Neural cell (in vitro differentiated cells): ENCODE measurements at regions not wholly inside any gene's neighbourhood (a gene's known extent, or its start where the extent isn't known, plus 50 kb on each side); places are given as distances from the start of the nearest gene placed in this dataset.

ENCODE experiments used
- H2AFZ ChIP-seq: fragments of 200-600, 300-800 bp; sonication (generic), shearing (Covaris generic); 2 replicates; pipeline ENCODE4 v1.6.0; 2014; ENCODE audit warnings: low read depth, mild to moderate bottlenecking, antibody characterized with exemption, low read length, moderate library complexity
- H3F3A ChIP-seq: fragments of 200-600 bp; shearing (Covaris generic); 2 replicates; pipeline ENCODE4 v1.6.1; 2016; ENCODE audit warnings: mild to moderate bottlenecking, moderate library complexity, mixed read lengths, antibody characterized with exemption, low read length; ENCODE audit not compliant: insufficient read depth, poor library complexity, severe bottlenecking
- H3K27ac ChIP-seq: fragments of 200-600, 300-800 bp; sonication (generic), shearing (Covaris generic); 2 replicates; pipeline ENCODE4 v1.5.1; 2014; ENCODE audit warnings: mild to moderate bottlenecking, low read length, moderate library complexity
- H3K27me3 ChIP-seq: fragments of 300-800, 200-600 bp; sonication (generic), shearing (Covaris generic); 2 replicates; pipeline ENCODE4 v1.6.0; 2014; ENCODE audit warnings: mild to moderate bottlenecking, low read depth, low read length, moderate library complexity; ENCODE audit not compliant: insufficient read depth
- H3K36me3 ChIP-seq: fragments of 300-800, 200-600 bp; sonication (generic), shearing (Covaris generic); 2 replicates; pipeline ENCODE4 v1.5.1; 2014; ENCODE audit warnings: mild to moderate bottlenecking, antibody characterized with exemption, low read length, moderate library complexity; ENCODE audit not compliant: insufficient read depth
- H3K4me2 ChIP-seq: fragments of 300-800, 200-600 bp; sonication (generic), shearing (Covaris generic); 2 replicates; pipeline ENCODE4 v1.6.0; 2014; ENCODE audit warnings: mild to moderate bottlenecking, low read length
- H3K4me3 ChIP-seq: fragments of 300-800, 200-600 bp; sonication (generic), shearing (Covaris generic); 2 replicates; pipeline ENCODE4 v1.5.1; 2014; ENCODE audit warnings: mild to moderate bottlenecking, low read length, moderate library complexity
- H3K79me2 ChIP-seq: fragments of 200-600 bp; shearing (Covaris generic); replicated peaks from 2 replicates; pipeline ENCODE4 v1.6.0; 2014; ENCODE audit warnings: mild to moderate bottlenecking, low read length, moderate library complexity; ENCODE audit not compliant: insufficient read depth
- H3K9ac ChIP-seq: fragments of 300-800, 200-600 bp; sonication (generic), shearing (Covaris generic); 2 replicates; pipeline ENCODE4 v1.6.1; 2016; ENCODE audit warnings: mild to moderate bottlenecking, low read length, mixed read lengths
- H3K9me2 ChIP-seq: fragments of 200-600 bp; shearing (Covaris generic); 2 replicates; pipeline ENCODE4 v1.6.1; 2016; ENCODE audit warnings: mild to moderate bottlenecking, low read length, mixed read lengths; ENCODE audit not compliant: insufficient read depth
- H3K9me3 ChIP-seq: fragments of 200-600, 300-800 bp; sonication (generic), shearing (Covaris generic); 2 replicates; pipeline ENCODE4 v1.6.1; 2016; ENCODE audit warnings: mild to moderate bottlenecking, mixed run types, low read length, moderate library complexity, mixed read lengths
- H4K20me1 ChIP-seq: fragments of 200-600 bp; shearing (Covaris generic); 2 replicates; pipeline ENCODE4 v1.6.1; 2016; ENCODE audit warnings: mild to moderate bottlenecking, mixed run types; ENCODE audit not compliant: insufficient read depth
- CTCF ChIP-seq: fragments of 450-650 bp; IDR thresholded peaks from 2 replicates; pipeline ENCODE4 v1.5.1; 2014; ENCODE audit warnings: antibody characterized with exemption, mild to moderate bottlenecking, moderate library complexity; ENCODE audit not compliant: poor library complexity, severe bottlenecking
- EP300 ChIP-seq: fragments of 450-650 bp; conservative IDR thresholded peaks from 2 replicates; pipeline ENCODE4 v1.6.1; 2014; ENCODE audit warnings: antibody characterized with exemption, mild to moderate bottlenecking, moderate library complexity; ENCODE audit not compliant: poor library complexity, severe bottlenecking
- EZH2 ChIP-seq: fragments of 200-600, 300-800 bp; shearing (Covaris generic), sonication (generic); IDR thresholded peaks from 2 replicates; pipeline ENCODE4 v1.6.1; 2014; ENCODE audit warnings: antibody characterized with exemption, low read length, borderline replicate concordance, mild to moderate bottlenecking; ENCODE audit not compliant: insufficient read depth, poor library complexity, severe bottlenecking
- MXI1 ChIP-seq: fragments of 450-650 bp; conservative IDR thresholded peaks from 2 replicates; pipeline ENCODE4 v1.6.1; 2014; ENCODE audit warnings: antibody characterized with exemption, mild to moderate bottlenecking; ENCODE audit not compliant: poor library complexity, severe bottlenecking
- POLR2AphosphoS5 ChIP-seq: IDR thresholded peaks from 2 replicates; pipeline ENCODE4 v1.6.1; 2012
- RAD21 ChIP-seq: fragments of 450-650 bp; conservative IDR thresholded peaks from 2 replicates; pipeline ENCODE4 v1.6.1; 2014; ENCODE audit warnings: antibody characterized with exemption, mild to moderate bottlenecking, moderate library complexity
- SMC3 ChIP-seq: fragments of 450-650 bp; conservative IDR thresholded peaks from 2 replicates; pipeline ENCODE4 v1.6.1; 2014; ENCODE audit warnings: antibody characterized with exemption, mild to moderate bottlenecking, moderate library complexity; ENCODE audit not compliant: poor library complexity
- TAF1 ChIP-seq: IDR thresholded peaks from 2 replicates; pipeline ENCODE4 v1.6.1; 2012; ENCODE audit warnings: low read depth
- TF ChIP-seq, protein P1 (sequence below): IDR thresholded peaks from 2 replicates; pipeline ENCODE4 v1.6.1; 2012; ENCODE audit warnings: borderline replicate concordance

DNA sequence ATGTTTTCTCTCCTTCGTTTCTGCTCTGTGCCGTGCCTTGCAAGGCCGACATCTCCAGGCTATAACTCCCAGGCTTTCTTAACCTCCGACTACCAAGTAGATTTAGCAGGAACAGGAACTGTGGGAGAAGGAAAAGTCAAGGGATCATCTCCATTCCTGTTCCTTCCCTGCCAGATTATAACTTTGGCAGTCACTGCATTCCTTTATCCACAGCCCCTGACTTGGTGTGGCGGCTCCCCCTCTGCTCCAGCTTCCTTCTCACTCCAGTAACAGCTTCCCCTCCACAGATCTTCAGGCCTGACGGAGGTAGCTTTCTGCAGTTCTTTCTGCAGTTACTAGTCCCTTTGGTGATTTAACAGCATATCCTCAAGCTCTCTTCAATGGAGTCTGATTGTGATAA lies 234.6 kb upstream of the MON1B start (continued):
- TF ChIP-seq CTCF (no peak), EP300 (no peak)

DNA sequence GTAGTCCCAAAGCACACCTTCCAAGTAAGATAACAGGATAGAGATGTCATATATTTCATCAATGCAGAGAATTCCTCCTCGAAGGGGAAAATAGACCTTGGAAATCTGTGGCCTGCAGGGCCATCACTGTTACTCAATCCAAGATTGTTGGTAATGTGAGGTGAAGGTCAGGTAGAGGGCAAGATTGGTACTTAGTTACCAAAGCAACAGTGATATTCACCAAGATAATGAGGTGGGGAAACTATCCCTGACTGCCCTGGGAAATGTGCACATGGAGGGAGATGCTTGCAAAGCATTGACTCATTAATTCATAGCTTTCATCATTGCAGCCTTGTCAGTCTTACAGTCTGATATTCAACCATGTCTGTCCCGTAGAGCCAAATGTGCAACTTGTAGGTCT lies 234.1 kb upstream of the MON1B start:
- Histone ChIP-seq H3F3A (no peaks in the 10 kb centered on the region), H3K9me3 (no peaks in the 10 kb centered on the region), H3K79me2 (no peaks in the 10 kb centered on the region), H3K4me3 (no peak overlapping the region), H3K27ac (no peak overlapping the region), H4K20me1 (no peaks in the 10 kb centered on the region), H3K36me3 (no peaks in the 10 kb centered on the region), H3K9ac (no peak overlapping the region), H3K27me3 (no peaks in the 10 kb centered on the region), H3K4me2 (no peak overlapping the region), H3K9me2 (no peaks in the 10 kb centered on the region), H2AFZ (no peak overlapping the region)
- TF ChIP-seq, protein P1, sequence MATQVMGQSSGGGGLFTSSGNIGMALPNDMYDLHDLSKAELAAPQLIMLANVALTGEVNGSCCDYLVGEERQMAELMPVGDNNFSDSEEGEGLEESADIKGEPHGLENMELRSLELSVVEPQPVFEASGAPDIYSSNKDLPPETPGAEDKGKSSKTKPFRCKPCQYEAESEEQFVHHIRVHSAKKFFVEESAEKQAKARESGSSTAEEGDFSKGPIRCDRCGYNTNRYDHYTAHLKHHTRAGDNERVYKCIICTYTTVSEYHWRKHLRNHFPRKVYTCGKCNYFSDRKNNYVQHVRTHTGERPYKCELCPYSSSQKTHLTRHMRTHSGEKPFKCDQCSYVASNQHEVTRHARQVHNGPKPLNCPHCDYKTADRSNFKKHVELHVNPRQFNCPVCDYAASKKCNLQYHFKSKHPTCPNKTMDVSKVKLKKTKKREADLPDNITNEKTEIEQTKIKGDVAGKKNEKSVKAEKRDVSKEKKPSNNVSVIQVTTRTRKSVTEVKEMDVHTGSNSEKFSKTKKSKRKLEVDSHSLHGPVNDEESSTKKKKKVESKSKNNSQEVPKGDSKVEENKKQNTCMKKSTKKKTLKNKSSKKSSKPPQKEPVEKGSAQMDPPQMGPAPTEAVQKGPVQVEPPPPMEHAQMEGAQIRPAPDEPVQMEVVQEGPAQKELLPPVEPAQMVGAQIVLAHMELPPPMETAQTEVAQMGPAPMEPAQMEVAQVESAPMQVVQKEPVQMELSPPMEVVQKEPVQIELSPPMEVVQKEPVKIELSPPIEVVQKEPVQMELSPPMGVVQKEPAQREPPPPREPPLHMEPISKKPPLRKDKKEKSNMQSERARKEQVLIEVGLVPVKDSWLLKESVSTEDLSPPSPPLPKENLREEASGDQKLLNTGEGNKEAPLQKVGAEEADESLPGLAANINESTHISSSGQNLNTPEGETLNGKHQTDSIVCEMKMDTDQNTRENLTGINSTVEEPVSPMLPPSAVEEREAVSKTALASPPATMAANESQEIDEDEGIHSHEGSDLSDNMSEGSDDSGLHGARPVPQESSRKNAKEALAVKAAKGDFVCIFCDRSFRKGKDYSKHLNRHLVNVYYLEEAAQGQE = no peak
- TF ChIP-seq RAD21 (no peak), SMC3 (no peak), POLR2AphosphoS5 (no peak), EP300 (no peak), TAF1 (no peak), EZH2 (no peak), MXI1 (no peak), CTCF (no peak)

GRCh38 chr16:76959166-76959565 lies 231.8 kb upstream of the MON1B start:
- no peak for TF ChIP-seq POLR2AphosphoS5
- no peak for TF ChIP-seq SMC3
- no peak for TF ChIP-seq CTCF
- TF ChIP-seq EP300 = no peak
- no peak for TF ChIP-seq EZH2
- no peak for TF ChIP-seq TAF1
- no peak for TF ChIP-seq MXI1
- no peak for TF ChIP-seq RAD21
- TF ChIP-seq, protein P1 = no peak
- H3K36me3 ChIP-seq = no peaks in the 10 kb centered on the region
- no peak overlapping the region for H3K27ac ChIP-seq
- H2AFZ ChIP-seq = no peak overlapping the region
- H4K20me1 ChIP-seq = no peaks in the 10 kb centered on the region
- no peaks in the 10 kb centered on the region for H3K79me2 ChIP-seq
- no peak overlapping the region for H3K4me3 ChIP-seq
- no peaks in the 10 kb centered on the region for H3K9me3 ChIP-seq
- H3K9me2 ChIP-seq = no peaks in the 10 kb centered on the region
- no peaks in the 10 kb centered on the region for H3K27me3 ChIP-seq
- H3K4me2 ChIP-seq = no peak overlapping the region
- H3F3A ChIP-seq = no peaks in the 10 kb centered on the region
- no peak overlapping the region for H3K9ac ChIP-seq
